Dedifferentiated amniotic fluid mesenchymal stem cell (primary cell): ENCODE measurements at regions not wholly inside any gene's neighbourhood (a gene's known extent, or its start where the extent isn't known, plus 50 kb on each side); places are given as distances from the start of the nearest gene placed in this dataset.
A peak's percentile ranks its signal among the peaks of the same experiment; 100 is the strongest.
"Not testable (repeated sequence)": the region's sequence is repeated elsewhere in the genome, so short reads cannot be mapped to it uniquely, and the experiment has no call there.

Experiments
- DNase-seq: peaks from one replicate; pipeline ENCODE4 v3.0.0-alpha.2; 2016; ENCODE audit errors: extremely low spot score

- DNase-seq: no peak
Measured at GRCh38 chr3:177777699-177778098, 580.4 kb upstream of the TBL1XR1 start.

GRCh38 chr3:177778633-177779032 lies 581.4 kb upstream of the TBL1XR1 start:
- no peak for DNase-seq

- DNase-seq: peak; percentile 88
Measured at GRCh38 chr3:177781686-177782161, 584.4 kb upstream of the TBL1XR1 start.

- DNase-seq: no peak
Measured at GRCh38 chr3:177783338-177783737, 586.1 kb upstream of the TBL1XR1 start.

GRCh38 chr3:177783767-177784166 lies 586.5 kb upstream of the TBL1XR1 start:
- no peak for DNase-seq

GRCh38 chr3:177787279-177788041 lies 590.2 kb upstream of the TBL1XR1 start:
- DNase-seq: no peak

- DNase-seq: no peak
Measured at GRCh38 chr3:177789500-177789899, 592.2 kb upstream of the TBL1XR1 start.

GRCh38 chr3:177792311-177793030 lies 595.2 kb upstream of the TBL1XR1 start:
- peak; percentile 47 for DNase-seq

- DNase-seq: no peak
Measured at GRCh38 chr3:177793451-177793850, 596.2 kb upstream of the TBL1XR1 start.

GRCh38 chr3:177795216-177795615 lies 597.9 kb upstream of the TBL1XR1 start:
- peak; percentile 28 for DNase-seq

- no peak for DNase-seq
Measured at GRCh38 chr3:177795859-177796258, 598.6 kb upstream of the TBL1XR1 start.

- DNase-seq: peak; percentile 63
Measured at GRCh38 chr3:177800147-177800546, 602.9 kb upstream of the TBL1XR1 start.

GRCh38 chr3:177800561-177800960 lies 603.3 kb upstream of the TBL1XR1 start:
- no peak for DNase-seq

- DNase-seq: peak; percentile 81
Measured at GRCh38 chr3:177802151-177802900, 605.0 kb upstream of the TBL1XR1 start.

GRCh38 chr3:177803500-177803899 lies 606.2 kb upstream of the TBL1XR1 start:
- no peak for DNase-seq

GRCh38 chr3:177804032-177804431 lies 606.8 kb upstream of the TBL1XR1 start:
- no peak for DNase-seq

GRCh38 chr3:177804646-177805045 lies 607.4 kb upstream of the TBL1XR1 start:
- no peak for DNase-seq

GRCh38 chr3:177807150-177807875 lies 610.0 kb upstream of the TBL1XR1 start:
- DNase-seq: no peak

- DNase-seq: not testable (repeated sequence)
Measured at GRCh38 chr3:177808928-177809478, 611.7 kb upstream of the TBL1XR1 start.

GRCh38 chr3:177810162-177810623 lies 612.9 kb upstream of the TBL1XR1 start:
- DNase-seq: peak; percentile 93

GRCh38 chr3:177811112-177811511 lies 613.8 kb upstream of the TBL1XR1 start:
- DNase-seq: no peak
